Transverse colon (tissue), 4 donors: ENCODE measurements at regions not wholly inside any gene's neighbourhood (a gene's known extent, or its start where the extent isn't known, plus 50 kb on each side); places are given as distances from the start of the nearest gene placed in this dataset.

Experiments
- EP300 ChIP-seq: sonication (generic); formaldehyde crosslinking; IDR thresholded peaks from one replicate; pipeline ENCODE4 v1.6.1; 2017; ENCODE audit warnings: antibody characterized with exemption, low read depth
- POLR2A ChIP-seq: fragments of 450-650 bp; IDR thresholded peaks from one replicate; pipeline ENCODE4 v1.6.1; 2016; ENCODE audit warnings: antibody characterized with exemption, mild to moderate bottlenecking, moderate library complexity
- POLR2AphosphoS5 ChIP-seq, 3 donors: sonication (generic); formaldehyde crosslinking; IDR thresholded peaks; one replicate each; pipeline ENCODE4 v1.6.1; 2016; ENCODE audit warnings: antibody characterized with exemption in 3 of 3
- TF ChIP-seq, protein P1 (sequence below), 5 experiments: fragments of 200-600 bp in 3 of 5; fragments of 450-650 bp in 2 of 5; sonication (generic) in 3 of 5; IDR thresholded peaks; 1 replicate in 2 of 5; 2 replicates in 3 of 5; pipeline ENCODE4 v1.5.1; 2016 to 2017; ENCODE audit warnings: antibody characterized with exemption in 5 of 5, inconsistent platforms in 3 of 5, mild to moderate bottlenecking in 2 of 5, moderate library complexity in 1 of 5

DNA sequence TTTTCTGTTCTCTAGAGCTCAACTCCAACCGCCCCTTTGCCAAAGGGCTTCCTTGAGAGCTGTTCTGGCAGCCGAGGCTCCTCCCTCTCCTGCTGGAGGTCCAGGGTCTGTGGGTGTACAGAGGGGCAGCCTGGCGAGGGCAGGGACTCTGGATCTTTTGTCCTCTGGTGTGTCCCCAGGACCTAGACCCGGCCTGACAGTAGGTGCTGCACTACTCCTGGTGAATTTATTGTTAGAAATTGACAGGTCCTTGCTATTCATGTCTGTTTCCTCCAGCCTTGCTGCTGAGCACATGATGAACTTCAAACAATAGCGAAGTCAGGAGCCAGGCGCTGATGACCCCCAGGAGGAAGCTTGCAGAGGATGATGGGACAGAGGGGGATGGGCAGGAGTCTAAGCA is 234.7 kb upstream of the SULF2 start:
- TF ChIP-seq, protein P1, sequence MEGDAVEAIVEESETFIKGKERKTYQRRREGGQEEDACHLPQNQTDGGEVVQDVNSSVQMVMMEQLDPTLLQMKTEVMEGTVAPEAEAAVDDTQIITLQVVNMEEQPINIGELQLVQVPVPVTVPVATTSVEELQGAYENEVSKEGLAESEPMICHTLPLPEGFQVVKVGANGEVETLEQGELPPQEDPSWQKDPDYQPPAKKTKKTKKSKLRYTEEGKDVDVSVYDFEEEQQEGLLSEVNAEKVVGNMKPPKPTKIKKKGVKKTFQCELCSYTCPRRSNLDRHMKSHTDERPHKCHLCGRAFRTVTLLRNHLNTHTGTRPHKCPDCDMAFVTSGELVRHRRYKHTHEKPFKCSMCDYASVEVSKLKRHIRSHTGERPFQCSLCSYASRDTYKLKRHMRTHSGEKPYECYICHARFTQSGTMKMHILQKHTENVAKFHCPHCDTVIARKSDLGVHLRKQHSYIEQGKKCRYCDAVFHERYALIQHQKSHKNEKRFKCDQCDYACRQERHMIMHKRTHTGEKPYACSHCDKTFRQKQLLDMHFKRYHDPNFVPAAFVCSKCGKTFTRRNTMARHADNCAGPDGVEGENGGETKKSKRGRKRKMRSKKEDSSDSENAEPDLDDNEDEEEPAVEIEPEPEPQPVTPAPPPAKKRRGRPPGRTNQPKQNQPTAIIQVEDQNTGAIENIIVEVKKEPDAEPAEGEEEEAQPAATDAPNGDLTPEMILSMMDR (IDR thresholded peaks at IDR 0.05), result no peak
- TF ChIP-seq EP300, result no peak
- no peak for TF ChIP-seq POLR2A
- no peak for TF ChIP-seq POLR2AphosphoS5 (IDR thresholded peaks at IDR 0.05)
